HG03175 (cell line): ENCODE measurements at regions not wholly inside any gene's neighbourhood (a gene's known extent, or its start where the extent isn't known, plus 50 kb on each side); places are given as distances from the start of the nearest gene placed in this dataset.
"Not testable (repeated sequence)": the region's sequence is repeated elsewhere in the genome, so short reads cannot be mapped to it uniquely, and the experiment has no call there.

Source experiments
- ATAC-seq: cut with Tn5 transposase; IDR thresholded peaks from one replicate; pipeline ENCODE4 v1.9.1; 2021; ENCODE audit warnings: mild to moderate bottlenecking, moderate library complexity; ENCODE audit not compliant: unreplicated experiment

- ATAC-seq = not testable (repeated sequence)
Observed at GRCh38 chr9:38170155-38170554, 101.1 kb upstream of the SHB start.

GRCh38 chr9:38166501-38166900 is 97.5 kb upstream of the SHB start:
- ATAC-seq = no peak

GRCh38 chr9:38164659-38165221 is 95.7 kb upstream of the SHB start:
- ATAC-seq = no peak

- no peak for ATAC-seq
Observed at GRCh38 chr9:38163518-38163917, 94.5 kb upstream of the SHB start.

GRCh38 chr9:38162332-38163211 is 93.5 kb upstream of the SHB start:
- ATAC-seq = no peak

- no peak for ATAC-seq
Observed at GRCh38 chr9:38160613-38161215, 91.7 kb upstream of the SHB start.

- ATAC-seq = no peak
Observed at GRCh38 chr9:38159599-38159998, 90.6 kb upstream of the SHB start.

- no peak for ATAC-seq
Observed at GRCh38 chr9:38158628-38159027, 89.6 kb upstream of the SHB start.

GRCh38 chr9:38157711-38158110 is 88.7 kb upstream of the SHB start:
- no peak for ATAC-seq

- no peak for ATAC-seq
Observed at GRCh38 chr9:38154501-38155421, 85.7 kb upstream of the SHB start.

GRCh38 chr9:38153910-38154291 is 84.9 kb upstream of the SHB start:
- no peak for ATAC-seq

GRCh38 chr9:38153152-38153909 is 84.3 kb upstream of the SHB start:
- ATAC-seq = no peak

- ATAC-seq = no peak
Observed at GRCh38 chr9:38149647-38150046, 80.6 kb upstream of the SHB start.

GRCh38 chr9:38146844-38147243 is 77.8 kb upstream of the SHB start:
- no peak for ATAC-seq

GRCh38 chr9:38145526-38146053 is 76.6 kb upstream of the SHB start:
- no peak for ATAC-seq

- ATAC-seq = no peak
Observed at GRCh38 chr9:38144421-38144820, 75.4 kb upstream of the SHB start.

GRCh38 chr9:38141746-38142591 is 72.9 kb upstream of the SHB start:
- no peak for ATAC-seq

- no peak for ATAC-seq
Observed at GRCh38 chr9:38138276-38138675, 69.2 kb upstream of the SHB start.

- ATAC-seq = no peak
Observed at GRCh38 chr9:38137342-38137741, 68.3 kb upstream of the SHB start.
